ENCODE measurements at regions not wholly inside any gene's neighbourhood (a gene's known extent, or its start where the extent isn't known, plus 50 kb on each side); places are given as distances from the start of the nearest gene placed in this dataset.

- 0 to 10% (median 0%) methylated on average over 2 to 9 of the region's 80 CpGs; no CpG with 5 or more reads in 7 of the 10 experiments for WGBS, 10 experiments
- Histone ChIP-seq H3K27ac (no peak overlapping the region), H3K4me1 (replicated peaks in 1 of 2) (peaks cover 0 to 6% of the 10 kb centered on the region in 2 donors), H3K4me3 (peak overlapping the region; percentile 36 to 50 (median 46))
- in situ Hi-C loops (cut with MboI; ENCODE audit: low pct_unique_long_range_greater_than_20kb in 2 of 9, low sequenced_read_pairs in 9 of 9, unreplicated experiment in 9 of 9): loop anchor here in 1 of 9 experiments (25.0 kb wide), 1 partner anchor 111 kb away; no protein-coding TSS in a partner anchor
- peak in 6 of 8 experiments; percentile 30 to 92 (median 74) for ATAC-seq (replicated peaks in 6 of 8)
Measured at GRCh38 chr12:94872971-94873733, 130.3 kb downstream of the NDUFA12 start.

GRCh38 chr12:94872671-94872970, 130.9 kb downstream of the NDUFA12 start:
- peak overlapping the region in 2 of 5 donors; percentile 46 to 48 for H3K4me3 ChIP-seq
- peaks cover 0 to 6% of the 10 kb centered on the region in 2 donors for H3K4me1 ChIP-seq (replicated peaks in 1 of 2)
- in situ Hi-C loops (cut with MboI; ENCODE audit: low pct_unique_long_range_greater_than_20kb in 2 of 9, low sequenced_read_pairs in 9 of 9, unreplicated experiment in 9 of 9): loop anchor here in 1 of 9 experiments (25.0 kb wide), 1 partner anchor 110 kb away; no protein-coding TSS in a partner anchor
- H3K27ac ChIP-seq: no peak overlapping the region
- WGBS, 10 experiments: 33 to 100% (median 42%) methylated on average over 2 to 8 of the region's 8 CpGs; no CpG with 5 or more reads in 3 of the 10 experiments
- no peak for ATAC-seq (replicated peaks in 6 of 8)

GRCh38 chr12:94872007-94872653, 131.4 kb downstream of the NDUFA12 start:
- Histone ChIP-seq H3K4me1 (replicated peaks in 1 of 2) (peaks cover 0 to 6% of the 10 kb centered on the region in 2 donors), H3K4me3 (no peak overlapping the region), H3K27ac (no peak overlapping the region)
- in situ Hi-C loops (cut with MboI; ENCODE audit: low pct_unique_long_range_greater_than_20kb in 2 of 9, low sequenced_read_pairs in 9 of 9, unreplicated experiment in 9 of 9): loop anchor here in 1 of 9 experiments (25.0 kb wide), 1 partner anchor 110 kb away; no protein-coding TSS in a partner anchor
- ATAC-seq (replicated peaks in 6 of 8): no peak
- 17 to 95% (median 74%) methylated on average over 1 to 7 of the region's 11 CpGs for WGBS, 10 experiments

- in situ Hi-C loops (cut with MboI; ENCODE audit: low pct_unique_long_range_greater_than_20kb in 2 of 9, low sequenced_read_pairs in 9 of 9, unreplicated experiment in 9 of 9): loop anchor here in 1 of 9 experiments (25.0 kb wide), 1 partner anchor 108 kb away; no protein-coding TSS in a partner anchor
- Histone ChIP-seq H3K4me1 (replicated peaks in 1 of 2) (peaks cover 0 to 6% of the 10 kb centered on the region in 2 donors), H3K27ac (no peak overlapping the region), H3K4me3 (no peak overlapping the region)
- WGBS, 10 experiments: 25 to 86% (median 69%) methylated on average over 1 to 5 of the region's 5 CpGs; no CpG with 5 or more reads in 1 of the 10 experiments
- ATAC-seq (replicated peaks in 6 of 8): no peak
Measured at GRCh38 chr12:94870511-94870910, 133.0 kb downstream of the NDUFA12 start.

- no peak overlapping the region for H3K27ac ChIP-seq
- H3K4me3 ChIP-seq: no peak overlapping the region
- ATAC-seq (replicated peaks in 6 of 8): no peak
- 80 to 100% (median 92%) methylated on average over 1 to 2 of the region's 2 CpGs; no CpG with 5 or more reads in 3 of the 10 experiments for WGBS, 10 experiments
- no peaks in the 10 kb centered on the region for H3K4me1 ChIP-seq (replicated peaks in 1 of 2)
- in situ Hi-C loops (cut with MboI; ENCODE audit: low pct_unique_long_range_greater_than_20kb in 2 of 9, low sequenced_read_pairs in 9 of 9, unreplicated experiment in 9 of 9): loop anchor here in 1 of 9 experiments (25.0 kb wide), 1 partner anchor 106 kb away; no protein-coding TSS in a partner anchor
Measured at GRCh38 chr12:94868161-94868560, 135.3 kb downstream of the NDUFA12 start.

- 0 to 100% (median 82%) methylated on average over 1 to 4 of the region's 5 CpGs; no CpG with 5 or more reads in 2 of the 10 experiments for WGBS, 10 experiments
- no peak overlapping the region for H3K4me3 ChIP-seq
- peak in 5 of 8 experiments; percentile 8 to 38 (median 19) for ATAC-seq (replicated peaks in 6 of 8)
- H3K27ac ChIP-seq: no peak overlapping the region
- H3K4me1 ChIP-seq (replicated peaks in 1 of 2): no peaks in the 10 kb centered on the region
- in situ Hi-C loops (cut with MboI; ENCODE audit: low pct_unique_long_range_greater_than_20kb in 2 of 9, low sequenced_read_pairs in 9 of 9, unreplicated experiment in 9 of 9): loop anchor here in 1 of 9 experiments (25.0 kb wide), 1 partner anchor 105 kb away; no protein-coding TSS in a partner anchor
Measured at GRCh38 chr12:94867066-94867855, 136.2 kb downstream of the NDUFA12 start.

- in situ Hi-C loops (cut with MboI; ENCODE audit: low pct_unique_long_range_greater_than_20kb in 2 of 9, low sequenced_read_pairs in 9 of 9, unreplicated experiment in 9 of 9): loop anchor here in 1 of 9 experiments (25.0 kb wide), 1 partner anchor 103 kb away; no protein-coding TSS in a partner anchor
- 17 to 100% (median 89%) methylated on average over 1 of the region's 1 CpG; no CpG with 5 or more reads in 6 of the 10 experiments for WGBS, 10 experiments
- peak in 3 of 8 experiments; percentile 48 to 63 (median 57) for ATAC-seq (replicated peaks in 6 of 8)
Measured at GRCh38 chr12:94864987-94865386, 138.5 kb downstream of the NDUFA12 start.

GRCh38 chr12:94863321-94864035, 140.0 kb downstream of the NDUFA12 start:
- Histone ChIP-seq H3K4me3 (no peak overlapping the region), H3K4me1 (replicated peaks in 1 of 2) (no peaks in the 10 kb centered on the region), H3K27ac (no peak overlapping the region)
- in situ Hi-C loops (cut with MboI; ENCODE audit: low pct_unique_long_range_greater_than_20kb in 2 of 9, low sequenced_read_pairs in 9 of 9, unreplicated experiment in 9 of 9): loop anchor here in 1 of 9 experiments (25.0 kb wide), 1 partner anchor 101 kb away; no protein-coding TSS in a partner anchor
- peak in 3 of 8 experiments; percentile 35 to 77 (median 36) for ATAC-seq (replicated peaks in 6 of 8)
- WGBS, 10 experiments: 0 to 98% (median 84%) methylated on average over 3 to 8 of the region's 8 CpGs

More at GRCh38 chr12:94864987-94865386, 138.5 kb downstream of the NDUFA12 start:
- H3K4me3 ChIP-seq: no peak overlapping the region
- H3K27ac ChIP-seq: no peak overlapping the region
- H3K4me1 ChIP-seq (replicated peaks in 1 of 2): no peaks in the 10 kb centered on the region

GRCh38 chr12:94862421-94862820, 141.1 kb downstream of the NDUFA12 start:
- no peak overlapping the region for H3K27ac ChIP-seq
- no peak for ATAC-seq (replicated peaks in 6 of 8)
- in situ Hi-C loops (cut with MboI; ENCODE audit: low pct_unique_long_range_greater_than_20kb in 2 of 9, low sequenced_read_pairs in 9 of 9, unreplicated experiment in 9 of 9): loop anchor here in 1 of 9 experiments (25.0 kb wide), 1 partner anchor 100 kb away; no protein-coding TSS in a partner anchor
- 18 to 100% (median 82%) methylated on average over 2 to 3 of the region's 3 CpGs for WGBS, 10 experiments
- no peak overlapping the region for H3K4me3 ChIP-seq
- H3K4me1 ChIP-seq (replicated peaks in 1 of 2): no peaks in the 10 kb centered on the region

- ATAC-seq (replicated peaks in 6 of 8): no peak
- 0 to 100% (median 78%) methylated on average over 1 to 2 of the region's 2 CpGs; no CpG with 5 or more reads in 2 of the 10 experiments for WGBS, 10 experiments
- in situ Hi-C loops (cut with MboI; ENCODE audit: low pct_unique_long_range_greater_than_20kb in 2 of 9, low sequenced_read_pairs in 9 of 9, unreplicated experiment in 9 of 9): loop anchor here in 1 of 9 experiments (25.0 kb wide), 1 partner anchor 94 kb away; no protein-coding TSS in a partner anchor
- no peaks in the 10 kb centered on the region for H3K4me1 ChIP-seq (replicated peaks in 1 of 2)
- H3K4me3 ChIP-seq: no peak overlapping the region
- no peak overlapping the region for H3K27ac ChIP-seq
Measured at GRCh38 chr12:94856324-94856723, 147.2 kb downstream of the NDUFA12 start.

GRCh38 chr12:94855853-94856252, 147.6 kb downstream of the NDUFA12 start:
- no peak overlapping the region for H3K4me3 ChIP-seq
- H3K27ac ChIP-seq: no peak overlapping the region
- ATAC-seq (replicated peaks in 6 of 8): peak in 3 of 8 experiments; percentile 31 to 68 (median 58)
- in situ Hi-C loops (cut with MboI; ENCODE audit: low pct_unique_long_range_greater_than_20kb in 2 of 9, low sequenced_read_pairs in 9 of 9, unreplicated experiment in 9 of 9): loop anchor here in 1 of 9 experiments (25.0 kb wide), 1 partner anchor 94 kb away; no protein-coding TSS in a partner anchor
- WGBS, 10 experiments: 20 to 100% (median 56%) methylated on average over 1 to 6 of the region's 6 CpGs
- H3K4me1 ChIP-seq (replicated peaks in 1 of 2): no peaks in the 10 kb centered on the region

Measured in motor neuron (in vitro differentiated cells).